Activated CD8-positive, alpha-beta T cell treated with anti-CD3 and anti-CD28 coated beads, Interleukin-2, amount 10 ng/mL, durations not matched to agents 7 days and 5 days (primary cell): ENCODE measurements at regions not wholly inside any gene's neighbourhood (a gene's known extent, or its start where the extent isn't known, plus 50 kb on each side); places are given as distances from the start of the nearest gene placed in this dataset.

Experiments used
- ATAC-seq: fragments of 150-1000 bp; cut with Tn5 transposase; one replicate; pipeline ENCODE4 v1.10.0; 2021; ENCODE audit warnings: moderate library complexity
- CTCF ChIA-PET: fragments of 350-600 bp; sonication (Branson Sonifier 250); formaldehyde crosslinking; loops from one replicate; lab custom pipeline; 2021; ENCODE audit warnings: antibody characterized with exemption; lab: Charles Lee
- POLR2A ChIA-PET: fragments of 350-600 bp; sonication (Branson Sonifier 250); formaldehyde crosslinking; loops from one replicate; lab custom pipeline; 2021; ENCODE audit warnings: antibody characterized with exemption; lab: Charles Lee
- DNase-seq: peaks from one replicate; pipeline ENCODE4 v3.0.0-alpha.2; 2020
- H3K27ac Mint-ChIP-seq: one replicate; pipeline ENCODE4 v1.8.0; 2021; ENCODE audit warnings: mild to moderate bottlenecking, mixed read lengths
- H3K27me3 Mint-ChIP-seq: one replicate; pipeline ENCODE4 v1.8.0; 2021; ENCODE audit warnings: low read depth, mixed read lengths
- H3K36me3 Mint-ChIP-seq: one replicate; pipeline ENCODE4 v1.8.0; 2021; ENCODE audit warnings: low read depth, mixed read lengths
- H3K4me1 Mint-ChIP-seq: one replicate; pipeline ENCODE4 v1.8.0; 2021; ENCODE audit warnings: low read depth, mixed read lengths
- H3K4me3 Mint-ChIP-seq: one replicate; pipeline ENCODE4 v1.8.0; 2021; ENCODE audit warnings: mild to moderate bottlenecking, mixed read lengths
- H3K9me3 Mint-ChIP-seq: one replicate; pipeline ENCODE4 v1.8.0; 2022; ENCODE audit warnings: mixed read lengths; ENCODE audit not compliant: insufficient read depth

DNA sequence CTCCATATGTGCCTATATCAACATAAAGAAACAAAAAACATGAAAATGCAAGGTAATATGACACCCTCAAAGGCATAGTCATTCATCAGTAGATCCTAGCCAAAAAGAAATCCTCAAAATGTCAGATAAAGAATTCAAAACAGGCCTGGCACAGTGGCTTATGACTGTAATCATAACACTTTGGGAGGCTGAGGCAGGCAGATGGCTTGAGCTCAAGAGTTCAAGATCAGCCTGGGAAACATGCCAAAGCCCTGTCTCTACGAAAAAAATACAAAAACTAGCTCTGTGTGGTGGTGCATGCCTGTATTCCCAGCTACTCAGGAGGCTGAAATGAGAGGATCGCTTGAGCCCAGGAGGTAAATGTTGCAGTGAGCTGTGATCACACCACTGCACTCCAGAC is 284.6 kb upstream of the KLHL29 start:
- H3K27me3 Mint-ChIP-seq = no peaks in the 10 kb centered on the region
- ChIA-PET POLR2A (no interaction called here), CTCF (no interaction called here)
- H3K9me3 Mint-ChIP-seq = no peaks in the 10 kb centered on the region
- H3K36me3 Mint-ChIP-seq = no peaks in the 10 kb centered on the region
- DNase-seq = no peak
- no peak overlapping the region for H3K4me3 Mint-ChIP-seq
- ATAC-seq = no peak
- no peak overlapping the region for H3K27ac Mint-ChIP-seq
- H3K4me1 Mint-ChIP-seq = no peaks in the 10 kb centered on the region

DNA sequence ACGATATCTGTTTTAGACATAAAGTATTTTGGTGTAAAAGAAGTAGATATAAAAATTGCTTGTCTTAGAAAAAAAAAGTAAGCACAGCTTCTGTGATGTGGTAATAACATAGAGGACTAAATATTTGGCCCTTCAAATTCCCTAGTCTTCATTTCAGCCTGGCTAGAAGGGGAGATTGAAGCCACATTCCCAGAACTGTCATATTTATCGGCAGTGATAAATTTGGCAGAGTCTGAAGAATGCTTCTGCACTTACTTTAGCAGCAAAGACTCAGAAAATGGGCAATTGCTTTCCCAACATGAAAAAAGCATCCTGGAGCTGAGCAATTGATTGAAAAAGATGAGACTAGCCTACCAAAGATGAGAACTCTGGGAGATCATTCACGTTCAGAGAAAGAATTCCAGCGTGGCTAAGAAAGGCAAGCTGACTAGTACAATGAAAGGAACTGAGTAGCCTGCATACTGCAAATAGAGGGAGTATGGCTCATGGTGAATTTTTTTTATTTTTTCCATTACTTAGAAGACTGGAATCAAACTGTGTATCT is 278.7 kb upstream of the KLHL29 start:
- no peaks in the 10 kb centered on the region for H3K4me1 Mint-ChIP-seq
- CTCF ChIA-PET = no interaction called here

DNA sequence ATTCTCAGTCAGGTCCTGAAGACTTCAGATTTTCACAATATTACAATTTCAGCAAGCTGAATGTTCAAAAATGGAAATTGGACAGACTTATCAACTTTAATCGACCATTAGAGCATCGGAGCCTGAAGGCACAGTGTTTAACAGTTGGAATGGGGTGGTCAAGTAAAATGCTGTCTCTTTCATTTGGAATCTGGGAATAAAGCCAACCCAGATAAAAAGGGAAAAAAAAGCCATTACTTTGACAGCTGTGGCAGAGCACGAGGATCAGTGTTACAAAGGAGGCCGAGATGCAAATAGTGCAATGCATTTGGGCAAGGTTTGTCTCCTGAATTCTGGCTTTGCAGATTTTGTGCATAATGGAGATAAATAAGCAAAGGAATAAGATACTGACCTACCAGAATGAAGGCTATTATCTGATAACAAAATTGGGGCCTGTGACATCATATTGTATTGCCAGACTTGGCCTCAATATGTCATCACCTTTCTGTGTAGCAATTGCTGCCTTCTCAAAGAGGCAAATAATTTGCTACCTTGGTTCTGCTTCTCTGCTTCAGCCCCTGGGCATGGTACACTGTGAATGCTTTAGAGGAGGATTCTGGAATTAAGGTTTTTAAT is 277.5 kb upstream of the KLHL29 start:
- ChIA-PET POLR2A (no interaction called here), CTCF (no interaction called here)
- Mint-ChIP-seq H3K9me3 (no peaks in the 10 kb centered on the region), H3K27me3 (no peaks in the 10 kb centered on the region), H3K36me3 (no peaks in the 10 kb centered on the region), H3K4me3 (no peak overlapping the region), H3K27ac (no peak overlapping the region), H3K4me1 (no peaks in the 10 kb centered on the region)
- ATAC-seq = no peak
- DNase-seq = no peak

More for the DNA sequence above, 278.7 kb upstream of the KLHL29 start:
- no peak for DNase-seq
- Mint-ChIP-seq H3K27ac (no peak overlapping the region), H3K9me3 (no peaks in the 10 kb centered on the region), H3K36me3 (no peaks in the 10 kb centered on the region), H3K27me3 (no peaks in the 10 kb centered on the region), H3K4me3 (no peak overlapping the region)
- ATAC-seq = no peak
- POLR2A ChIA-PET = no interaction called here

DNA sequence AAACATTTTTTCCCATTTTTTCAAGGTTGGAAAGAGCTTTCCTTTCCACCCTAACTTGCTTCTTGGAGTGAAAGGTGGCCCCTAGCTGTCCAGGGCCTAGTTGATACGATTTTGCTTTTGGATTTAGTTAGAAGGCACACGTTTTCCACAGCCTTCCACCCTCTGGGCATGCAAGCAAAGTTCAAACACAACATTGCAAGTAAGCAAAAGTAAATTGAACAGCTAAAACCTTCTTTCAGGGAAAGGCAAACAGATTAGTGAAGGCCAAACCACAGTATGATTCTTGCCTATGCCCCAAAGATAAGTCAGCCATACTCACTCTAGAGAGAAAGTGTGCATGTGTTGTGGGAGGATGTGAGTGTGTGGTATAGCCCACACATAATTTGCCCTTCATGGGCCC is 273.7 kb upstream of the KLHL29 start:
- ChIA-PET CTCF (no interaction called here), POLR2A (no interaction called here)
- no peaks in the 10 kb centered on the region for H3K36me3 Mint-ChIP-seq
- ATAC-seq = no peak
- no peak for DNase-seq
- no peaks in the 10 kb centered on the region for H3K27me3 Mint-ChIP-seq
- no peaks in the 10 kb centered on the region for H3K4me1 Mint-ChIP-seq
- H3K27ac Mint-ChIP-seq = no peak overlapping the region
- H3K4me3 Mint-ChIP-seq = no peak overlapping the region
- H3K9me3 Mint-ChIP-seq = no peaks in the 10 kb centered on the region

DNA sequence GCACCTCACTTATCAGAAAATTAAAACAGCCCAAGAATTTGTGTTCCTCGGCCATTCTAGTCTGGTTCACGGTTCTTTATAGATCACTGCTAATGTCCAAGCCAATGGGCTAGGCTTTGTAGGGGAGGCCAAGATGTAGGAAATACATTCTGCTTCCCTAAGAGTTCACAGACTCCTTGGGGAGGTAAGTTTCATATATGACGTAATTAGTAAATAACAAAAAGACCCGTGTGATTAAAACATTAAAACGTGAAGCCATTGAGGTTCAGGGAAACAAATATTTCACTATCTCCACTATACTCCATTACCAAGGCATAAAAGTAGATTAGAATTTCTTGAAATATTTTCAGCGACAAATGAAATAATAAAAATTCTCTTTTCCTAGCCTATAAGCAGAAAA is 272.5 kb upstream of the KLHL29 start:
- Mint-ChIP-seq H3K4me1 (no peaks in the 10 kb centered on the region), H3K27me3 (no peaks in the 10 kb centered on the region), H3K27ac (no peak overlapping the region), H3K9me3 (no peaks in the 10 kb centered on the region), H3K4me3 (no peak overlapping the region), H3K36me3 (no peaks in the 10 kb centered on the region)
- ATAC-seq (no peak), DNase-seq (no peak)
- POLR2A ChIA-PET = no interaction called here
- CTCF ChIA-PET = no interaction called here

DNA sequence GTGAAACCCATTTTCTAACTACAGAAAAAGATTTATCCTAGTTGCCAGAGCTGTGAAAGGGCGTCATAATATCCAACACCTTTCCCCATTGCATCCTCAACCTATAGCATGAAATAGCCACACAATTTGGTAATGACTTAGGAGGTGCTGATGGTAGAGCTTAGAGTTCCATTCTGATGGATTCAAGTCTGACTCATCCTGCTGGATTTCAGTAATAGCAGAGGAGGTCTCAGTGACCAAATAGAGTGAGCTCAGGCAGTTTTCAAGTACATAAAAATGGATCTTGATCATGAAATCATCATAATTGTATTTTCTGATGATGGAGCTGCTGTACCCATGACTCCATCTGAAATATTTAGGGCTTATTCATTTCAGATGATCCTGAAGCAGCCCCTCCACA is 270.7 kb upstream of the KLHL29 start:
- DNase-seq (no peak), ATAC-seq (no peak)
- H3K4me1 Mint-ChIP-seq = no peaks in the 10 kb centered on the region
- no peaks in the 10 kb centered on the region for H3K36me3 Mint-ChIP-seq
- no peaks in the 10 kb centered on the region for H3K9me3 Mint-ChIP-seq
- no peaks in the 10 kb centered on the region for H3K27me3 Mint-ChIP-seq
- POLR2A ChIA-PET = no interaction called here
- no peak overlapping the region for H3K4me3 Mint-ChIP-seq
- CTCF ChIA-PET = no interaction called here
- no peak overlapping the region for H3K27ac Mint-ChIP-seq

DNA sequence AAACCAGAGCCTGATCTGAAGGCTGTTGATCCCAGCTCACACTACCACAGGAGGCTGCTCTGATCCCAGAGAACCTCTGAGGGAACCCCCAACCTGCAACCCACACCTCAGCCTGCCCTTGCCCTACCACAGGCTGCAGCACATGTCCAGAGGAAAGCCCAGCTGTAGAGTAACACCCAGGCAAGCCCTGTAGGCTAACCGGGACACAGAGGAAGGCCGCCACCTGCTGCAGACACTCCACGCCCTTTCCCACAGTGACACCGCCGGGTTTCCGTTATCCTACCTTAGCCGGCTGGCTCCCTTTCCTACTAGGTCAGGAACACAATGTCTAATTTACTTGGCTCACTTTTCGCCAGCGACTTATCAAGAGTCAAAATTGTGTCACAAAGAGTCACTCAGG is 266.7 kb upstream of the KLHL29 start:
- ATAC-seq (no peak), DNase-seq (no peak)
- Mint-ChIP-seq H3K4me3 (no peak overlapping the region), H3K36me3 (no peaks in the 10 kb centered on the region), H3K4me1 (no peaks in the 10 kb centered on the region), H3K9me3 (no peaks in the 10 kb centered on the region), H3K27ac (no peak overlapping the region), H3K27me3 (no peaks in the 10 kb centered on the region)
- CTCF ChIA-PET = no interaction called here
- POLR2A ChIA-PET = no interaction called here

DNA sequence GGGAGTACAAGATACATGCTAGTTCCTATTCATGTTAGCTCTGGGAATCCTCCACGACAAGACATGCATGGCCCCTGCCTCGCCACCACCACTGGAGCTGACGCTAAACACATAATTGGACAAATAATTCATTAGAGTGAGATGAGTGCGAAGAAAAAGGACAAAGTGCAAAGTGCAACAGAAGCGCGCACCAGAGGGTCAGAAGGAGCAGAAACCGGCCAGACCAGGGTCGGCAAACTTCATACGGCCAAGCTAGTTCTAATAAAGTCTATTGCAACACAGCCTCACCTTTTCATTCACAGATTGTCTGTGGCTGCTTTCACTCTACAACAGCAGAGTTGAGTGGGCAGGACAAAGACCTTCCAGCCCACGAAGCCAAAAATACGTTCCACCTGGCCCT is 266.1 kb upstream of the KLHL29 start:
- Mint-ChIP-seq H3K27me3 (no peaks in the 10 kb centered on the region), H3K36me3 (no peaks in the 10 kb centered on the region), H3K27ac (no peak overlapping the region), H3K9me3 (no peaks in the 10 kb centered on the region), H3K4me1 (no peaks in the 10 kb centered on the region), H3K4me3 (no peak overlapping the region)
- ATAC-seq (no peak), DNase-seq (no peak)
- POLR2A ChIA-PET = no interaction called here
- CTCF ChIA-PET = no interaction called here

DNA sequence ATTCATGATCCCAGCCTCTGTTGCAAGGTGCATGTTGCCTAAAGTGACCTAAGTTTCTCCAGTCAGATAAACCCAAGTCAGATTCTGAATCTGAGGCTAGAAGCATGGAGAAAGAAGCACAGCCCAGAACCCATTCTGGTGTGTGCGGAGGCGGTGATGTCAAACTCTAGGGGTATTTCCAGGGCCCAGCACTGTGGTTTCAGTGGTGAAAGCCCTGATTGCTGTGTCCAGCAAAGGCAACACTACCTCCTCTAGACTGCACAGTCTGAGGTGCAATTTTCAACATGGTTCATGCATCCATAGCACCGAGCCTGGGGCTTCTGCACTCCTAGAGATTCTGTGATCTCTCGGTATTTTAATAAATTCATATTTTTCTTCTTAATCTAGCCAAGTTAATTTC is 264.8 kb upstream of the KLHL29 start:
- no peaks in the 10 kb centered on the region for H3K36me3 Mint-ChIP-seq
- ChIA-PET POLR2A (no interaction called here), CTCF (no interaction called here)
- no peak overlapping the region for H3K4me3 Mint-ChIP-seq
- DNase-seq (no peak), ATAC-seq (no peak)
- H3K4me1 Mint-ChIP-seq = no peaks in the 10 kb centered on the region
- H3K27ac Mint-ChIP-seq = no peak overlapping the region
- H3K9me3 Mint-ChIP-seq = no peaks in the 10 kb centered on the region
- H3K27me3 Mint-ChIP-seq = no peaks in the 10 kb centered on the region

DNA sequence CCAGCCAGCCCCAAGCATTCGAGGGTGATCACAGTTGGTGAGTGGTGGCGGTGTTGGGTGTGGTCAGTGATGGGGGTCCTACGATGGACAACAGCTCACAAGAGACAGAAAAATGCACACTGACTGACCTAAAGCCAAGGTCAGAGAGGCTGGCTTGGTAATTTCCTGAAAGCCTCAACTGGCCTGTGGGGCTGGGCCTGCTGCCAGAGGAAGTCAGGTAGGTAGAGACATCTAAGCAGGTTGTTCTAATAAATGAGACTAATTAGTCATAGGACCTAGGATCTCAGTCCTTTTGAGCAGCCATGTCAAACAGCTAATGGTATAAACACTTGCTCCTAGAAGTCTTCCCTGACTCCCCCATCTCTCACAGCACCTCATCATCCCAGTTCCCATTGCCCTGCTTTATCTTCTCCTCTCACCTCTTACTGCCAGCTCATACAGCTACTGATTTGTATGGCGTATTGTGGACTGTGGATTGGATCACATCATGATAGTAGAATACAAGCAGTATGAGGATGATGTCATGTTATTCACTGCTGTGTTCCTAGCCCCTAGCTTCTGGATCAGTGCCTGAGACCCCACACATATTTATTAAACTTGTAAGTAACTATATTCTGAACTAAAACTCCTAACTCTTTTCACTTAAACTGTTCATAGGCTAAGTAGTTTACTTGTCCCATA is 262.9 kb upstream of the KLHL29 start:
- Mint-ChIP-seq H3K27ac (no peak overlapping the region), H3K36me3 (no peaks in the 10 kb centered on the region), H3K9me3 (no peaks in the 10 kb centered on the region), H3K4me1 (no peaks in the 10 kb centered on the region), H3K27me3 (no peaks in the 10 kb centered on the region), H3K4me3 (no peak overlapping the region)
- no peak for ATAC-seq
- POLR2A ChIA-PET = no interaction called here
- DNase-seq = no peak
- CTCF ChIA-PET = no interaction called here

DNA sequence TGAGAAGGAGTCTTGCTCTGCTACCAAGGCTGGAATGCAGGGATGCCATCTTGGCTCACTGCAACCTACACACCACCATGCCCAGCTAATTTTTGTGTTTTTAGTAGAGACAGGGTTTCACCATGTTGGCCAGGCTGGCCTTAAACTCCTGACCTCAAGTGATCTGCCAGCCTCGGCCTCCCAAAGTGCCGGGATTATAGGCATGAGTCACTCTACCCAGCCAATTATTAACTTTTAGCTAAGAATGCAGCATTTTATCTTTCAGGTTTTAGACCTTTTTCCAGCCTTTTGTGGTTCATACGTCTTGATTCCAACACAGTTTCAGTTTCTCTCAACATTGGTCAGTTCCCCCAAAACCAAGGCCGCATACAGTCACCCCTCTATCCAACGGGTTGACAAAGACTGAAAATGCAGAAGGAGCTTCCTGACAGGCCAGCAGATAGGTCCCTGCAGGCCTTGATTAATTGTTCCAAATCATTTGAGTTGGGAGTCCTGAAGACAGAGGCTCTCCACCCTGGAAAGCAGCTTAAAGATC is 262.2 kb upstream of the KLHL29 start:
- no peaks in the 10 kb centered on the region for H3K36me3 Mint-ChIP-seq
- H3K4me1 Mint-ChIP-seq = no peaks in the 10 kb centered on the region
- no peaks in the 10 kb centered on the region for H3K9me3 Mint-ChIP-seq
- H3K27me3 Mint-ChIP-seq = no peaks in the 10 kb centered on the region
- no peak overlapping the region for H3K27ac Mint-ChIP-seq
- ChIA-PET POLR2A (no interaction called here), CTCF (no interaction called here)
- H3K4me3 Mint-ChIP-seq = no peak overlapping the region
- no peak for DNase-seq
- no peak for ATAC-seq

DNA sequence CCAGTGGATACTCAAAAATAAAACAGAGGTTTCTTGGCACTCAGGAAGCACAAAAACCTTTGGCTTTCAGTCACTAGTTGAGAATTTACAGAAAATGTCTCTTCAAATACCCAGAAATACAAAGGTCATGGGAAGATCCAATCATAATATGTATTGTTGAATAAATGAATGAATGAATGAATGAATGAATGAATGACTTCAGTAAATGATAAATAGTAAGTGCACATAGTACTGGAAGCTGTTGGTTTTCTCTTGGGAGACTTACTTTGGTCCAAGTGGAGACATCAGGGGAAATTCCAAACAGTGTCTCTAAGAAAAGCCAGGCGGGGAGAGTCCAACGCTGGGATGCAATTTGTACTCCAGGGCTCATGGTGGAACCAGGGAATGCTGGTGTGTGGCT is 261.3 kb upstream of the KLHL29 start:
- Mint-ChIP-seq H3K4me3 (no peak overlapping the region), H3K9me3 (no peaks in the 10 kb centered on the region), H3K27me3 (no peaks in the 10 kb centered on the region), H3K27ac (no peak overlapping the region), H3K4me1 (no peaks in the 10 kb centered on the region), H3K36me3 (no peaks in the 10 kb centered on the region)
- ATAC-seq (no peak), DNase-seq (no peak)
- ChIA-PET CTCF (no interaction called here), POLR2A (no interaction called here)
